H1 (cell line): ENCODE measurements at regions not wholly inside any gene's neighbourhood (a gene's known extent, or its start where the extent isn't known, plus 50 kb on each side); places are given as distances from the start of the nearest gene placed in this dataset.

Source experiments
- CTCF ChIA-PET: fragments of 300-600 bp; sonication (Branson Sonifier 250); formaldehyde crosslinking; loops from one replicate; lab custom pipeline; 2021; ENCODE audit not compliant: partially characterized antibody; lab: Charles Lee
- POLR2A ChIA-PET: fragments of 300-600 bp; sonication (Branson Sonifier 250); formaldehyde crosslinking; loops from one replicate; lab custom pipeline; 2021; ENCODE audit warnings: inconsistent platforms; ENCODE audit not compliant: partially characterized antibody; lab: Charles Lee
- DNase-seq, 2 experiments: peaks; one replicate each; pipeline versions ENCODE4 v3.0.0 to v3.0.0-alpha.2; 2010 to 2022; ENCODE audit warnings: low spot score in 2 of 2, low read depth in 1 of 2, mixed read lengths in 1 of 2
- FAIRE-seq: peaks from 2 replicates; lab custom pipeline; 2011; peaks lifted over from hg19 to GRCh38; lab: Jason Lieb, UNC
- H2AFZ ChIP-seq: 2 replicates; pipeline ENCODE4 v1.8.1; 2012; ENCODE audit warnings: low read length, inconsistent platforms
- H2AK5ac ChIP-seq: 2 replicates; pipeline ENCODE4 v1.6.1; 2013; ENCODE audit warnings: low read depth, low read length
- H2BK120ac ChIP-seq: replicated peaks from 2 replicates; pipeline ENCODE3; 2013; ENCODE audit warnings: low read depth, low read length, inconsistent platforms
- H2BK12ac ChIP-seq: 2 replicates; pipeline ENCODE4 v1.6.1; 2013; ENCODE audit warnings: low read depth, low read length
- H2BK15ac ChIP-seq: 2 replicates; pipeline ENCODE4 v1.6.1; 2013; ENCODE audit warnings: low read length
- H2BK20ac ChIP-seq: 2 replicates; pipeline ENCODE4 v1.6.1; 2013; ENCODE audit warnings: low read length
- H2BK5ac ChIP-seq: 2 replicates; pipeline ENCODE4 v1.6.1; 2013; ENCODE audit warnings: low read depth, low read length
- H3K14ac ChIP-seq: 2 replicates; pipeline ENCODE4 v1.6.1; 2013; ENCODE audit warnings: inconsistent platforms; ENCODE audit not compliant: insufficient read length
- H3K18ac ChIP-seq: 2 replicates; pipeline ENCODE4 v1.6.1; 2013; ENCODE audit warnings: low read length; ENCODE audit errors: extremely low read depth
- H3K23ac ChIP-seq: 2 replicates; pipeline ENCODE4 v1.6.1; 2013; ENCODE audit warnings: inconsistent platforms; ENCODE audit not compliant: insufficient read length
- H3K23me2 ChIP-seq: 2 replicates; pipeline ENCODE4 v1.6.1; 2013; ENCODE audit warnings: low read depth, low read length
- H3K27ac ChIP-seq: 2 replicates; pipeline ENCODE4 v1.6.1; 2011; ENCODE audit warnings: low read depth, low read length, inconsistent platforms
- H3K27me3 ChIP-seq, 4 experiments: replicated peaks in 1 of 4; 1 replicate in 1 of 4; 2 replicates in 3 of 4; pipeline versions ENCODE4 v1.6.1 to v1.8.1; 2011 to 2013; ENCODE audit warnings: low read length in 3 of 4, mild to moderate bottlenecking in 3 of 4, inconsistent platforms in 2 of 4, mixed read lengths in 2 of 4, moderate library complexity in 1 of 4; ENCODE audit not compliant: control insufficient read depth in 3 of 4, insufficient read depth in 3 of 4; ENCODE audit errors: extremely low read depth in 1 of 4
- H3K36me3 ChIP-seq, 4 experiments: 2 replicates each; pipeline versions ENCODE4 v1.6.1 to v1.8.1; 2011 to 2013; ENCODE audit warnings: mild to moderate bottlenecking in 4 of 4, low read length in 3 of 4, moderate library complexity in 2 of 4, control low read depth in 1 of 4, inconsistent platforms in 1 of 4; ENCODE audit not compliant: insufficient read depth in 4 of 4, control insufficient read depth in 2 of 4
- H3K4ac ChIP-seq: replicated peaks from 2 replicates; pipeline ENCODE3; 2013; ENCODE audit warnings: low read length, low read depth, mixed read lengths, inconsistent platforms; ENCODE audit not compliant: insufficient read length
- H3K4me1 ChIP-seq, 4 experiments: replicated peaks in 1 of 4; 1 replicate in 1 of 4; 2 replicates in 3 of 4; pipeline versions ENCODE4 v1.6.1 to v1.8.1; 2011 to 2013; ENCODE audit warnings: low read length in 3 of 4, inconsistent platforms in 2 of 4, mixed read lengths in 1 of 4; ENCODE audit not compliant: insufficient read depth in 4 of 4, control insufficient read depth in 3 of 4
- H3K4me2 ChIP-seq, 2 experiments: 2 replicates each; pipeline versions ENCODE4 v1.6.1 to v1.8.1; 2011 to 2013; ENCODE audit warnings: low read depth in 2 of 2, low read length in 2 of 2, control low read depth in 1 of 2, inconsistent platforms in 1 of 2, mild to moderate bottlenecking in 1 of 2; ENCODE audit not compliant: insufficient read depth in 1 of 2
- H3K4me3 ChIP-seq, 4 experiments: fragments of 200-600, 300-600 bp in 1 of 4; sonication (generic), shearing (Covaris generic), sonication (Bioruptor Twin) in 1 of 4; 2 replicates each; pipeline versions ENCODE4 v1.5.1 to v1.8.1; 2011 to 2016; ENCODE audit warnings: low read length in 4 of 4, low read depth in 3 of 4, control low read depth in 2 of 4, inconsistent platforms in 2 of 4, mild to moderate bottlenecking in 2 of 4, mixed read lengths in 1 of 4, moderate library complexity in 1 of 4; ENCODE audit not compliant: insufficient read depth in 2 of 4; ENCODE audit errors: extremely low read depth in 1 of 4
- H3K56ac ChIP-seq: replicated peaks from 2 replicates; pipeline ENCODE3; 2013; ENCODE audit warnings: low read depth, mild to moderate bottlenecking, mixed read lengths, low read length, inconsistent platforms; ENCODE audit not compliant: insufficient read length
- H3K79me1 ChIP-seq: 2 replicates; pipeline ENCODE4 v1.6.1; 2013; ENCODE audit warnings: low read depth, low read length, control low read depth
- H3K79me2 ChIP-seq, 2 experiments: 2 replicates each; pipeline versions ENCODE4 v1.6.1 to v1.8.1; 2012 to 2013; ENCODE audit warnings: low read length in 2 of 2, mild to moderate bottlenecking in 2 of 2, inconsistent platforms in 1 of 2; ENCODE audit not compliant: insufficient read depth in 2 of 2, control insufficient read depth in 1 of 2
- H3K9ac ChIP-seq, 4 experiments: replicated peaks in 1 of 4; 1 replicate in 1 of 4; 2 replicates in 3 of 4; pipeline versions ENCODE4 v1.6.1 to v1.8.1; 2011 to 2013; ENCODE audit warnings: low read depth in 3 of 4, low read length in 3 of 4, control low read depth in 2 of 4, mild to moderate bottlenecking in 2 of 4, moderate library complexity in 2 of 4, inconsistent platforms in 1 of 4; ENCODE audit errors: extremely low read depth in 1 of 4
- H3K9me3 ChIP-seq, 2 experiments: 2 replicates each; pipeline versions ENCODE4 v1.6.1 to v1.8.1; 2012 to 2013; ENCODE audit warnings: mild to moderate bottlenecking in 2 of 2, moderate library complexity in 2 of 2, control low read depth in 1 of 2, inconsistent platforms in 1 of 2, low read depth in 1 of 2, low read length in 1 of 2, mixed read lengths in 1 of 2; ENCODE audit not compliant: insufficient read depth in 2 of 2
- H4K20me1 ChIP-seq, 2 experiments: replicated peaks in 1 of 2; 2 replicates each; pipeline versions ENCODE3 to v1.8.1; 2011 to 2013; ENCODE audit warnings: inconsistent platforms in 2 of 2, low read length in 2 of 2, mild to moderate bottlenecking in 1 of 2; ENCODE audit not compliant: insufficient read depth in 2 of 2, control insufficient read depth in 1 of 2
- H4K5ac ChIP-seq: 2 replicates; pipeline ENCODE4 v1.6.1; 2013; ENCODE audit warnings: low read length, low read depth, mixed read lengths, inconsistent platforms; ENCODE audit not compliant: insufficient read length
- H4K8ac ChIP-seq: 2 replicates; pipeline ENCODE4 v1.8.0; 2013; ENCODE audit warnings: mild to moderate bottlenecking, moderate library complexity, low read length, inconsistent platforms; ENCODE audit not compliant: insufficient read depth; ENCODE audit errors: extremely low read depth
- H4K91ac ChIP-seq: replicated peaks from 2 replicates; pipeline ENCODE3; 2013; ENCODE audit warnings: low read length, mixed read lengths, inconsistent platforms; ENCODE audit not compliant: insufficient read length
- BCL11A ChIP-seq, 2 experiments: IDR thresholded peaks; one replicate each; pipeline ENCODE4 v1.6.1; 2011; ENCODE audit warnings: low read depth in 2 of 2, low read length in 2 of 2, mild to moderate bottlenecking in 2 of 2
- SIN3A ChIP-seq, 2 experiments: IDR thresholded peaks in 1 of 2; conservative IDR thresholded peaks in 1 of 2; 2 replicates each; pipeline ENCODE4 v1.6.1; 2011 to 2012; ENCODE audit warnings: low read length in 2 of 2, improper control_type of control experiment in 1 of 2, low read depth in 1 of 2, mild to moderate bottlenecking in 1 of 2
- YY1 ChIP-seq: IDR thresholded peaks from 2 replicates; pipeline ENCODE4 v1.6.1; 2011; ENCODE audit warnings: low read depth, mild to moderate bottlenecking, low read length
- ZNF274 ChIP-seq: IDR thresholded peaks from 2 replicates; pipeline ENCODE4 v1.7.0; 2012; ENCODE audit warnings: low read length, borderline replicate concordance; ENCODE audit errors: extremely low read depth
- WGBS, 2 experiments: shearing (Covaris generic) in 1 of 2; methylation state at CpG; one replicate each; pipeline versions ENCODE4 v1.1.6 to v1.1.7; 2013 to 2015; ENCODE audit warnings: low lambda C conversion rate in 2 of 2, mixed read lengths in 2 of 2, inconsistent platforms in 1 of 2, low coverage in 1 of 2, missing lambda C conversion rate in 1 of 2; ENCODE audit not compliant: insufficient replicate concordance in 2 of 2, insufficient coverage in 1 of 2, insufficient read length in 1 of 2; ENCODE audit errors: extremely low coverage in 1 of 2, missing lambda C conversion rate in 1 of 2; 5-methylcytosine and 5-hydroxymethylcytosine counted together

GRCh38 chr10:78358982-78359381, 325.3 kb downstream of the RPS24 start:
- CTCF ChIA-PET, result interaction anchor here (1.2 to 2.2 kb wide), 4 partner anchors 55 to 616 kb away, joined by 3 to 8 read pairs (median 4); no protein-coding TSS in a partner anchor
- no peaks in the 10 kb centered on the region for H3K79me2 ChIP-seq
- TF ChIP-seq YY1, result no peak
- TF ChIP-seq BCL11A (IDR thresholded peaks at IDR 0.05; ENCODE audit: low read depth in 2 of 2, low read length in 2 of 2), result no peak
- no peak for TF ChIP-seq ZNF274
- no peak for TF ChIP-seq SIN3A (conservative IDR thresholded peaks at IDR 0.05 in 1 of 2, IDR thresholded peaks at IDR 0.05 in 1 of 2; ENCODE audit: low read depth in 1 of 2, low read length in 2 of 2)
- TF ChIP-seq, all 59 proteins: peak for 0
- H2BK5ac ChIP-seq, result no peak overlapping the region
- H3K36me3 ChIP-seq, result no peaks in the 10 kb centered on the region
- no peak overlapping the region for H3K56ac ChIP-seq
- H3K4me1 ChIP-seq, result peaks cover 2 to 13% (median 12%) of the 10 kb centered on the region in 4 experiments; a peak in 6 of 7 replicates
- POLR2A ChIA-PET, result no interaction called here
- no peak overlapping the region for H3K23ac ChIP-seq
- H2BK120ac ChIP-seq, result no peak overlapping the region
- H4K91ac ChIP-seq, result no peak overlapping the region
- no peak overlapping the region for H2BK12ac ChIP-seq
- 90% methylated on average over 5 of the region's 5 CpGs; no CpG with 5 or more reads in 1 of the 2 experiments for WGBS, 2 experiments
- H3K4me3 ChIP-seq, result no peak overlapping the region
- no peak overlapping the region for H2BK20ac ChIP-seq
- H3K9ac ChIP-seq, result no peak overlapping the region
- H2BK15ac ChIP-seq, result no peak overlapping the region
- no peak overlapping the region for H3K14ac ChIP-seq
- H3K23me2 ChIP-seq, result no peaks in the 10 kb centered on the region
- no peaks in the 10 kb centered on the region for H3K9me3 ChIP-seq
- H3K79me1 ChIP-seq, result no peaks in the 10 kb centered on the region
- H4K8ac ChIP-seq, result no peak overlapping the region
- no peaks in the 10 kb centered on the region for H4K20me1 ChIP-seq
- H2AK5ac ChIP-seq, result no peak overlapping the region
- H3K27me3 ChIP-seq, result no peaks in the 10 kb centered on the region
- no peak overlapping the region for H3K18ac ChIP-seq
- no peak overlapping the region for H3K4me2 ChIP-seq
- no peak overlapping the region for H2AFZ ChIP-seq
- FAIRE-seq (no peak), DNase-seq (no peak)
- no peak overlapping the region for H3K27ac ChIP-seq
- H3K4ac ChIP-seq, result no peak overlapping the region
- H4K5ac ChIP-seq, result no peak overlapping the region
